ENCODE measurements at regions not wholly inside any gene's neighbourhood (a gene's known extent, or its start where the extent isn't known, plus 50 kb on each side); places are given as distances from the start of the nearest gene placed in this dataset.
"Not testable (repeated sequence)": the region's sequence is repeated elsewhere in the genome, so short reads cannot be mapped to it uniquely, and the experiment has no call there.

GRCh38 chr11:90423378-90423777 is 200.5 kb upstream of the CHORDC1 start:
- Histone ChIP-seq H3K36me3 (ENCODE audit: control insufficient read depth, low read length) (no peaks in the 10 kb centered on the region), H3K4me3 (ENCODE audit: low read length) (no peak overlapping the region), H3K79me2 (ENCODE audit: control insufficient read depth, low read length) (no peaks in the 10 kb centered on the region), H3K4me2 (ENCODE audit: low read length) (no peak overlapping the region), H3F3A (ENCODE audit: control insufficient read depth, insufficient read depth) (no peaks in the 10 kb centered on the region), H3K9me3 (ENCODE audit: control insufficient read depth, insufficient read depth, low read length) (no peaks in the 10 kb centered on the region), H4K20me1 (ENCODE audit: control insufficient read depth, insufficient read depth, low read depth, low read length) (no peaks in the 10 kb centered on the region), H3K27ac (ENCODE audit: low read depth, low read length) (no peak overlapping the region), H3K27me3 (ENCODE audit: control insufficient read depth, low read length) (no peaks in the 10 kb centered on the region), H3K4me1 (ENCODE audit: control insufficient read depth, low read length) (no peaks in the 10 kb centered on the region), H3K9me2 (replicated peaks; ENCODE audit: control insufficient read depth, low read length) (no peaks in the 10 kb centered on the region)
- TF ChIP-seq CTCF (IDR thresholded peaks at IDR 0.05; ENCODE audit: low read depth, low read length, poor library complexity, severe bottlenecking) (no peak), EZH2phosphoT487 (IDR thresholded peaks at IDR 0.05; ENCODE audit: borderline replicate concordance, low read length) (no peak)

DNA sequence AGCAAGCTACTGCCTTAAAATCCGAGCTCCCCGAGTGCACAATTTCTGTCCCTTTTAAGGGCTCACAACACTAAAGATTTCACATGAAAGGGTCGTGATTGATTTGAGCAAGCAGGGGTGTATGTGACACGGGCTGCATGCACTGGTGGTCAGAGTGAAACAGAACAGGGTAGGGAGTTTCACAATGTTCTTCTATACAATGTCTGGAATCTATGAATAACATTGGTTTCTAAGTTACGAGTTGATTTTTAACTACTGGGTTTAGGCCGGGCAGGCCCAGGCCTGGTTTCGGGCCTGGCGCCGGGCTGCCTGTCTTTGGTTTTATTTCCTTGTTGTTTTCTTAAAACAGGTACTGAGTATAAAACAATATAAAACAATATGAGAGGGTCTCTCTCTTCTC is 199.9 kb upstream of the CHORDC1 start:
- H3K36me3 ChIP-seq (ENCODE audit: control insufficient read depth, low read length); H3K4me3 ChIP-seq (ENCODE audit: low read length); H4K20me1 ChIP-seq (ENCODE audit: control insufficient read depth, insufficient read depth, low read depth, low read length); H3K27ac ChIP-seq (ENCODE audit: low read depth, low read length); H3K4me2 ChIP-seq (ENCODE audit: low read length); H3K9me3 ChIP-seq (ENCODE audit: control insufficient read depth, insufficient read depth, low read length); H3K4me1 ChIP-seq (ENCODE audit: control insufficient read depth, low read length); H3K79me2 ChIP-seq (ENCODE audit: control insufficient read depth, low read length); H3K9me2 ChIP-seq (replicated peaks; ENCODE audit: control insufficient read depth, low read length); H3F3A ChIP-seq (ENCODE audit: control insufficient read depth, insufficient read depth); H3K27me3 ChIP-seq (ENCODE audit: control insufficient read depth, low read length): not testable (repeated sequence)

DNA sequence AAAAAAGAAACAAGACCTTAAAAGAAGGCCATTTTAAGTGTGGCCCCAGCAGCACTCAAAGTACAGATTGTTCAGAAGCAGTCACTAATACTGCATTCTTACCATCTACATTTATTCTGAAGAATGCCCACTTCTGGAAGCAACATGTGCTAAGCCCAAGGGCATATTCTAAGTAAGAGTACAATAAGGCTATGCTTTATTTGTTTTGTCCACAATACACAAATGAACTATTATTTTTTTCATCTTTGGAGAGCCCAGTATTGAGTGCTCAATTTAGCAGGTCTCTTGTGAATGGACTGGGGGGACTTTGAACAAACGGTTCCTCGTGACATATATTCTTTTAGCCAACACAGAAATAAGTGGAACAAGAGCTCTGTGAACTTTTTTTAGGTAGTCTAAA is 191.4 kb upstream of the CHORDC1 start:
- H3K36me3 ChIP-seq (ENCODE audit: control insufficient read depth, low read length): no peaks in the 10 kb centered on the region
- no peaks in the 10 kb centered on the region for H3K4me1 ChIP-seq (ENCODE audit: control insufficient read depth, low read length)
- H3K27me3 ChIP-seq (ENCODE audit: control insufficient read depth, low read length): no peaks in the 10 kb centered on the region
- H3K4me2 ChIP-seq (ENCODE audit: low read length): no peak overlapping the region
- H3F3A ChIP-seq (ENCODE audit: control insufficient read depth, insufficient read depth): no peaks in the 10 kb centered on the region
- no peaks in the 10 kb centered on the region for H3K9me3 ChIP-seq (ENCODE audit: control insufficient read depth, insufficient read depth, low read length)
- H3K79me2 ChIP-seq (ENCODE audit: control insufficient read depth, low read length): no peaks in the 10 kb centered on the region
- no peak overlapping the region for H3K4me3 ChIP-seq (ENCODE audit: low read length)
- H4K20me1 ChIP-seq (ENCODE audit: control insufficient read depth, insufficient read depth, low read depth, low read length): no peaks in the 10 kb centered on the region
- H3K27ac ChIP-seq (ENCODE audit: low read depth, low read length): no peak overlapping the region
- TF ChIP-seq CTCF (IDR thresholded peaks at IDR 0.05; ENCODE audit: low read depth, low read length, poor library complexity, severe bottlenecking): no peak
- TF ChIP-seq EZH2phosphoT487 (IDR thresholded peaks at IDR 0.05; ENCODE audit: borderline replicate concordance, low read length): no peak
- H3K9me2 ChIP-seq (replicated peaks; ENCODE audit: control insufficient read depth, low read length): no peaks in the 10 kb centered on the region

DNA sequence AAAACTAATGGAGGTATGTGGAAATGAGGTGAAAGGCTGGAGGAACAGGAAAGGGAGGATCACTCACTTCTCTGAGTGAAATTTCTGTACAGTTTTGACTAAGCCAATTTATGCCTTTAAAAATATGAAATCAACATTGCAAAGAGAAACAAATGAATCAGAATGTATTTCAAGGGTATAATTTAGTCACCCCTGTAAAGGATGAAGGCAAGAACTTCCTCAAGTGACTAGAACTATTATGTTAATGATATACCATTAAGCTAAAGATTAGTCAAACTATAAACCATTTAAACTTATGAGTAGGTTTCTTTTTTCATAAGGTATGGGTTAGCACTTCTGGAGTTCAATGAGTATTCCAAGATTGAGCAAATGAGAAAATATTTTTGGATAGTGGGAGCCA is 184.5 kb upstream of the CHORDC1 start:
- Histone ChIP-seq H3K9me2 (replicated peaks; ENCODE audit: control insufficient read depth, low read length) (no peaks in the 10 kb centered on the region), H4K20me1 (ENCODE audit: control insufficient read depth, insufficient read depth, low read depth, low read length) (no peaks in the 10 kb centered on the region), H3K27me3 (ENCODE audit: control insufficient read depth, low read length) (no peaks in the 10 kb centered on the region), H3K79me2 (ENCODE audit: control insufficient read depth, low read length) (no peaks in the 10 kb centered on the region), H3K4me1 (ENCODE audit: control insufficient read depth, low read length) (no peaks in the 10 kb centered on the region), H3K27ac (ENCODE audit: low read depth, low read length) (no peak overlapping the region), H3K9me3 (ENCODE audit: control insufficient read depth, insufficient read depth, low read length) (no peaks in the 10 kb centered on the region), H3K4me3 (ENCODE audit: low read length) (no peak overlapping the region), H3K4me2 (ENCODE audit: low read length) (no peak overlapping the region), H3F3A (ENCODE audit: control insufficient read depth, insufficient read depth) (no peaks in the 10 kb centered on the region), H3K36me3 (ENCODE audit: control insufficient read depth, low read length) (no peaks in the 10 kb centered on the region)
- TF ChIP-seq CTCF (IDR thresholded peaks at IDR 0.05; ENCODE audit: low read depth, low read length, poor library complexity, severe bottlenecking) (no peak), EZH2phosphoT487 (IDR thresholded peaks at IDR 0.05; ENCODE audit: borderline replicate concordance, low read length) (no peak)

All from DOHH2 (cell line).